SU-DHL-6 (cell line): ENCODE measurements at regions not wholly inside any gene's neighbourhood (a gene's known extent, or its start where the extent isn't known, plus 50 kb on each side); places are given as distances from the start of the nearest gene placed in this dataset.

Experiments
- H2AFZ ChIP-seq: fragments of 200-600 bp; sonication (generic); 2 replicates; pipeline ENCODE4 v1.6.1; 2014; ENCODE audit warnings: low read depth, mild to moderate bottlenecking, moderate library complexity, mixed read lengths, antibody characterized with exemption, low read length; ENCODE audit not compliant: severe bottlenecking
- H3F3A ChIP-seq: fragments of 200-600 bp; shearing (Covaris generic); 2 replicates; pipeline ENCODE4 v1.6.0; 2016; ENCODE audit warnings: antibody characterized with exemption, mild to moderate bottlenecking; ENCODE audit not compliant: insufficient read depth
- H3K27ac ChIP-seq: fragments of 200-600 bp; sonication (generic); 2 replicates; pipeline ENCODE4 v1.5.1; 2016; ENCODE audit warnings: low read depth, mild to moderate bottlenecking, low read length, moderate library complexity, mixed read lengths
- H3K27me3 ChIP-seq: fragments of 200-600 bp; sonication (generic), shearing (Covaris generic); 2 replicates; pipeline ENCODE4 v1.6.0; 2014; ENCODE audit warnings: mild to moderate bottlenecking, low read length
- H3K36me3 ChIP-seq: fragments of 200-600 bp; sonication (generic); 2 replicates; pipeline ENCODE4 v1.6.1; 2014; ENCODE audit warnings: mild to moderate bottlenecking, low read length, mixed read lengths
- H3K4me2 ChIP-seq: fragments of 300-600, 200-600 bp; shearing (Covaris generic), sonication (generic); 2 replicates; pipeline ENCODE4 v1.6.0; 2014; ENCODE audit warnings: low read length, low read depth, mild to moderate bottlenecking; ENCODE audit not compliant: poor library complexity, severe bottlenecking
- H3K4me3 ChIP-seq: fragments of 200-600 bp; sonication (generic); 2 replicates; pipeline ENCODE4 v1.5.1; 2014; ENCODE audit warnings: antibody characterized with exemption, low read length, mild to moderate bottlenecking, mixed read lengths; ENCODE audit not compliant: insufficient read depth, poor library complexity, severe bottlenecking
- H3K79me2 ChIP-seq: fragments of 200-600 bp; sonication (generic); 2 replicates; pipeline ENCODE4 v1.6.1; 2014; ENCODE audit warnings: mild to moderate bottlenecking, low read length, moderate library complexity; ENCODE audit not compliant: insufficient read depth
- H3K9ac ChIP-seq: fragments of 200-600 bp; sonication (generic); 2 replicates; pipeline ENCODE4 v1.7.0; 2014; ENCODE audit warnings: mild to moderate bottlenecking, low read length
- H3K9me2 ChIP-seq: fragments of 200-600 bp; sonication (generic); replicated peaks from 2 replicates; pipeline ENCODE4 v1.6.1; 2014; ENCODE audit warnings: low read length; ENCODE audit not compliant: insufficient read depth
- H3K9me3 ChIP-seq: fragments of 200-600 bp; sonication (generic); 2 replicates; pipeline ENCODE4 v1.6.1; 2014; ENCODE audit warnings: low read length, mixed read lengths; ENCODE audit not compliant: insufficient read depth
- H4K20me1 ChIP-seq: fragments of 200-600 bp; sonication (generic); 2 replicates; pipeline ENCODE4 v1.6.1; 2014; ENCODE audit warnings: low read depth, mild to moderate bottlenecking, antibody characterized with exemption, low read length, moderate library complexity, mixed read lengths
- CTCF ChIP-seq: fragments of 200-600 bp; sonication (generic); IDR thresholded peaks from one replicate; pipeline ENCODE4 v1.5.1; 2017; ENCODE audit warnings: antibody characterized with exemption, mild to moderate bottlenecking, low read length, moderate library complexity; ENCODE audit not compliant: insufficient read depth, poor library complexity, severe bottlenecking
- EZH2phosphoT487 ChIP-seq: fragments of 200-600 bp; sonication (generic), shearing (Covaris generic); conservative IDR thresholded peaks from 2 replicates; pipeline ENCODE4 v1.6.1; 2018; ENCODE audit warnings: mild to moderate bottlenecking, antibody characterized with exemption, low read length, moderate library complexity, mixed read lengths

GRCh38 chr6:4611429-4612129 lies 164.6 kb upstream of the CDYL start:
- no peaks in the 10 kb centered on the region for H4K20me1 ChIP-seq
- no peaks in the 10 kb centered on the region for H3F3A ChIP-seq

GRCh38 chr6:4610256-4610655 lies 165.9 kb upstream of the CDYL start:
- no peak overlapping the region for H3K4me2 ChIP-seq

More at GRCh38 chr6:4611429-4612129, 164.6 kb upstream of the CDYL start:
- Histone ChIP-seq H3K9me2 (no peaks in the 10 kb centered on the region), H3K9ac (no peak overlapping the region), H3K27me3 (no peaks in the 10 kb centered on the region), H3K4me3 (no peak overlapping the region), H3K36me3 (no peaks in the 10 kb centered on the region), H3K79me2 (no peaks in the 10 kb centered on the region), H2AFZ (no peak overlapping the region), H3K4me2 (no peak overlapping the region), H3K9me3 (no peaks in the 10 kb centered on the region), H3K27ac (no peak overlapping the region)
- TF ChIP-seq CTCF (no peak), EZH2phosphoT487 (no peak)

GRCh38 chr6:4608361-4609115 lies 167.7 kb upstream of the CDYL start:
- no peaks in the 10 kb centered on the region for H3F3A ChIP-seq
- H3K36me3 ChIP-seq, result no peaks in the 10 kb centered on the region
- H3K4me2 ChIP-seq, result no peak overlapping the region
- no peaks in the 10 kb centered on the region for H3K9me3 ChIP-seq
- H3K27me3 ChIP-seq, result no peaks in the 10 kb centered on the region
- no peak overlapping the region for H2AFZ ChIP-seq
- no peak overlapping the region for H3K27ac ChIP-seq
- H4K20me1 ChIP-seq, result no peaks in the 10 kb centered on the region
- H3K9ac ChIP-seq, result no peak overlapping the region
- no peaks in the 10 kb centered on the region for H3K9me2 ChIP-seq
- no peak overlapping the region for H3K4me3 ChIP-seq
- TF ChIP-seq CTCF (no peak), EZH2phosphoT487 (no peak)
- no peaks in the 10 kb centered on the region for H3K79me2 ChIP-seq

More at GRCh38 chr6:4610256-4610655, 165.9 kb upstream of the CDYL start:
- Histone ChIP-seq H3F3A (no peaks in the 10 kb centered on the region), H3K36me3 (no peaks in the 10 kb centered on the region), H3K9me3 (no peaks in the 10 kb centered on the region), H4K20me1 (no peaks in the 10 kb centered on the region), H3K27me3 (no peaks in the 10 kb centered on the region), H3K9me2 (no peaks in the 10 kb centered on the region), H3K27ac (no peak overlapping the region), H2AFZ (no peak overlapping the region), H3K79me2 (no peaks in the 10 kb centered on the region), H3K9ac (no peak overlapping the region), H3K4me3 (no peak overlapping the region)
- TF ChIP-seq CTCF (no peak), EZH2phosphoT487 (no peak)
